ENCODE measurements at regions not wholly inside any gene's neighbourhood (a gene's known extent, or its start where the extent isn't known, plus 50 kb on each side); places are given as distances from the start of the nearest gene placed in this dataset.

- TF ChIP-seq CTCF (IDR thresholded peaks at IDR 0.05; ENCODE audit: low read depth, low read length, missing input control), result no peak
- TF ChIP-seq RAD21 (IDR thresholded peaks at IDR 0.05), result no peak
- no peak for TF ChIP-seq YY1 (IDR thresholded peaks at IDR 0.05)
- TF ChIP-seq TAF1 (conservative IDR thresholded peaks at IDR 0.05), result no peak
- TF ChIP-seq ATF3 (IDR thresholded peaks at IDR 0.05), result no peak
- TF ChIP-seq REST (IDR thresholded peaks at IDR 0.05), result no peak
- TF ChIP-seq SP1 (IDR thresholded peaks at IDR 0.05), result no peak
- TF ChIP-seq MAX (IDR thresholded peaks at IDR 0.05), result no peak
- TF ChIP-seq EGR1 (IDR thresholded peaks at IDR 0.05; ENCODE audit: low read depth in 2 of 2), result no peak
- TF ChIP-seq HNF4G (IDR thresholded peaks at IDR 0.05), result no peak
- no peak for TF ChIP-seq RXRA (IDR thresholded peaks at IDR 0.05)
- TF ChIP-seq ZBTB33 (IDR thresholded peaks at IDR 0.05), result no peak
- TF ChIP-seq NR2F2 (IDR thresholded peaks at IDR 0.05), result no peak
- TF ChIP-seq HNF4A (conservative IDR thresholded peaks at IDR 0.05), result no peak
Measured at GRCh38 chr2:8486141-8486540, 195.7 kb upstream of the ID2 start.
